Cardiac fibroblast (primary cell): ENCODE measurements at regions not wholly inside any gene's neighbourhood (a gene's known extent, or its start where the extent isn't known, plus 50 kb on each side); places are given as distances from the start of the nearest gene placed in this dataset.
"Not testable (repeated sequence)": the region's sequence is repeated elsewhere in the genome, so short reads cannot be mapped to it uniquely, and the experiment has no call there.

Source experiments
- DNase-seq, 2 donors: peaks; one replicate each; pipeline versions ENCODE4 v3.0.0 to v3.0.0-alpha.2; 2010; ENCODE audit warnings: low read depth in 2 of 2
- H3K4me3 ChIP-seq, 2 donors: replicated peaks in 1 of 2; 1 replicate in 1 of 2; 2 replicates in 1 of 2; pipeline ENCODE4 v1.5.1; 2011; ENCODE audit warnings: low read depth in 2 of 2, low read length in 2 of 2, mild to moderate bottlenecking in 2 of 2, moderate library complexity in 1 of 2
- CTCF ChIP-seq: IDR thresholded peaks from one replicate; pipeline ENCODE4 v1.5.1; 2011; ENCODE audit warnings: low read depth, mild to moderate bottlenecking, low read length, inconsistent platforms

- H3K4me3 ChIP-seq: no peak overlapping the region
- TF ChIP-seq CTCF: no peak
- DNase-seq: no peak
Measured at GRCh38 chr4:19156786-19157185, 1094.9 kb upstream of the SLIT2 start.

- TF ChIP-seq CTCF: no peak
- no peak for DNase-seq
- no peak overlapping the region for H3K4me3 ChIP-seq
Measured at GRCh38 chr4:19155568-19155967, 1096.1 kb upstream of the SLIT2 start.

GRCh38 chr4:19154267-19154666, 1097.4 kb upstream of the SLIT2 start:
- not testable (repeated sequence) for H3K4me3 ChIP-seq, DNase-seq

- H3K4me3 ChIP-seq: no peak overlapping the region
- DNase-seq: no peak
- no peak for TF ChIP-seq CTCF
Measured at GRCh38 chr4:19152264-19152663, 1099.4 kb upstream of the SLIT2 start.

GRCh38 chr4:19151684-19152083, 1100.0 kb upstream of the SLIT2 start:
- DNase-seq: no peak
- H3K4me3 ChIP-seq: no peak overlapping the region
- TF ChIP-seq CTCF: no peak

GRCh38 chr4:19146038-19146437, 1105.7 kb upstream of the SLIT2 start:
- no peak overlapping the region for H3K4me3 ChIP-seq
- TF ChIP-seq CTCF: no peak
- DNase-seq: no peak

GRCh38 chr4:19135895-19136633, 1114.5 kb upstream of the LCORL start:
- no peak for DNase-seq
- no peak for TF ChIP-seq CTCF
- no peak overlapping the region for H3K4me3 ChIP-seq
